ENCODE measurements at regions not wholly inside any gene's neighbourhood (a gene's known extent, or its start where the extent isn't known, plus 50 kb on each side); places are given as distances from the start of the nearest gene placed in this dataset.

DNA sequence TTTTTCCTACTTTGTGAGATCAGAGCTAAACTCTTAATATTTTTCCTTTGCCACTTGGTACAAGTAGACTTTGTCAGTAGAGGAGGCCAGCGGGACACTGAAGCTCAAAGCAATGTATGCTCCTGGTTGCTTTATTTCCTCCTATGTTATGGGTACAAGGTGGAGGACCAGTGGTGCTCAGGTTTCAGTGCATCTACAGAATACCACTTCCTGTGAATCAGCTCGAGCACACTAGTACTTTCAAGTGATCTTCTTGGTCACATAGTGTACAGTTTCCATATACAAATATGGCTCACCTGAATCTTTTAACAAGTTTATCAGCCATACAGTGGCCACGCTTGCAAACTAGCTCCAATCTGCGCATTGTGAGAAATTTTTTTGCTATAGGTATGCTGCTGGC, 1674.8 kb upstream of the TMEFF2 start:
- intact Hi-C loops (cut with DNase I; ENCODE audit: low total_unique reads), result no loop called here
- no peaks in the 10 kb centered on the region for H3K27me3 ChIP-seq
- no peak for DNase-seq
- no peaks in the 10 kb centered on the region for H3K36me3 ChIP-seq
- no peak overlapping the region for H3K27ac ChIP-seq
- TF ChIP-seq EP300 (IDR thresholded peaks at IDR 0.05) (no peak), POLR2A (IDR thresholded peaks at IDR 0.05) (no peak), POLR2AphosphoS5 (IDR thresholded peaks at IDR 0.05) (no peak)
- TF ChIP-seq, protein P1, sequence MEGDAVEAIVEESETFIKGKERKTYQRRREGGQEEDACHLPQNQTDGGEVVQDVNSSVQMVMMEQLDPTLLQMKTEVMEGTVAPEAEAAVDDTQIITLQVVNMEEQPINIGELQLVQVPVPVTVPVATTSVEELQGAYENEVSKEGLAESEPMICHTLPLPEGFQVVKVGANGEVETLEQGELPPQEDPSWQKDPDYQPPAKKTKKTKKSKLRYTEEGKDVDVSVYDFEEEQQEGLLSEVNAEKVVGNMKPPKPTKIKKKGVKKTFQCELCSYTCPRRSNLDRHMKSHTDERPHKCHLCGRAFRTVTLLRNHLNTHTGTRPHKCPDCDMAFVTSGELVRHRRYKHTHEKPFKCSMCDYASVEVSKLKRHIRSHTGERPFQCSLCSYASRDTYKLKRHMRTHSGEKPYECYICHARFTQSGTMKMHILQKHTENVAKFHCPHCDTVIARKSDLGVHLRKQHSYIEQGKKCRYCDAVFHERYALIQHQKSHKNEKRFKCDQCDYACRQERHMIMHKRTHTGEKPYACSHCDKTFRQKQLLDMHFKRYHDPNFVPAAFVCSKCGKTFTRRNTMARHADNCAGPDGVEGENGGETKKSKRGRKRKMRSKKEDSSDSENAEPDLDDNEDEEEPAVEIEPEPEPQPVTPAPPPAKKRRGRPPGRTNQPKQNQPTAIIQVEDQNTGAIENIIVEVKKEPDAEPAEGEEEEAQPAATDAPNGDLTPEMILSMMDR (IDR thresholded peaks at IDR 0.05), result no peak
- WGBS, 5 donors, result 32 to 58% (median 36%) methylated on average over 4 of the region's 4 CpGs
- H3K9me3 ChIP-seq, result peaks cover 0 to 19% (median 5%) of the 10 kb centered on the region in 4 donors
- no peak overlapping the region for H3K4me3 ChIP-seq
- H3K4me1 ChIP-seq, result no peaks in the 10 kb centered on the region

DNA sequence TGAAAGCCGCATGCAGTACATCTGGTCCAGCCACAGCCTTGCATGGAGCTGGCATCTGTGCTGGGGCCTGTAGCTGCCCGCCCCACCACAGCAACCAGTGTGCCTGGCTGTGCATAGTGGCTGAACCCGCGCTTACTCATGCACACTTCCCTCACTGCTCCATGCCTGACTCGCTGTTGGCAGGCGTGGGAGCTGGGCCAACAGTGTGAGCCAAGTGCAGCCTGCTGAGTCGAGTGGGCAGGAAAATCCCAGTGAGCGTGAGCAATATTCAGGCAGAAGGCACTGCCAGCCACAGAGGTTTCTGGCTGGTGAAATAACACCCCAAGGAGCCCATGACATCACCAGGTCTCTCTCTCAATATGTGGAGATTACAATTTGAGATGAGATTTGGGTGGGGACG, 1674.1 kb upstream of the TMEFF2 start:
- intact Hi-C loops (cut with DNase I; ENCODE audit: low total_unique reads), result no loop called here
- TF ChIP-seq POLR2AphosphoS5 (IDR thresholded peaks at IDR 0.05) (no peak), EP300 (IDR thresholded peaks at IDR 0.05) (no peak), POLR2A (IDR thresholded peaks at IDR 0.05) (no peak)
- TF ChIP-seq, protein P1 (IDR thresholded peaks at IDR 0.05), result no peak
- no peaks in the 10 kb centered on the region for H3K4me1 ChIP-seq
- WGBS, 5 donors, result 78 to 90% (median 85%) methylated on average over 9 of the region's 9 CpGs
- no peak overlapping the region for H3K27ac ChIP-seq
- DNase-seq, result no peak
- H3K36me3 ChIP-seq, result no peaks in the 10 kb centered on the region
- H3K27me3 ChIP-seq, result no peaks in the 10 kb centered on the region
- peaks cover 0 to 19% (median 5%) of the 10 kb centered on the region in 4 donors for H3K9me3 ChIP-seq
- no peak overlapping the region for H3K4me3 ChIP-seq

DNA sequence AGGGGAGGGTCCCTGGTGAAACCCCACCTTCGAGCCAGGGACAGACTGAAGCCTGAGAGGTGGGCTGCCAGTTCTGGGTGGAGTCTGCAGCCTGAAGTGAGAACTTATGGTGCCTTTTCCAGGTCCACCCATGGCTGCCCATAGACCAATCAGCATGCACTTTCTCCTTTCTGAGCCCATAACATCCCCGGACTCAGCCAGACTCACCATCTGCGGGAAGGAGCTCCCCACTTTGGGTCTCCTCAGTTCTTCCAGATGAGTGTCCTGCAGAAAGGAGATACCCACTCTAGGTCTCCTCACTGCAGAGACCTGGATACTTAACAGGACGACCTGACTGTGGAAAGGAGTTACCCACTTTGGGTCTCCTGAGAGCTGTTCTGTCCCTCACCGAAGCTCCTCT, 1673.4 kb upstream of the TMEFF2 start:
- H3K27ac ChIP-seq, result no peak overlapping the region
- no peaks in the 10 kb centered on the region for H3K36me3 ChIP-seq
- no peaks in the 10 kb centered on the region for H3K27me3 ChIP-seq
- WGBS, 5 donors, result 61 to 81% (median 78%) methylated on average over 3 to 5 of the region's 5 CpGs
- no peaks in the 10 kb centered on the region for H3K4me1 ChIP-seq
- no peak for DNase-seq
- no peak overlapping the region for H3K4me3 ChIP-seq
- H3K9me3 ChIP-seq, result peaks cover 0 to 19% (median 5%) of the 10 kb centered on the region in 4 donors
- TF ChIP-seq, protein P1 (IDR thresholded peaks at IDR 0.05), result no peak
- TF ChIP-seq EP300 (IDR thresholded peaks at IDR 0.05) (no peak), POLR2AphosphoS5 (IDR thresholded peaks at IDR 0.05) (no peak), POLR2A (IDR thresholded peaks at IDR 0.05) (no peak)
- intact Hi-C loops (cut with DNase I; ENCODE audit: low total_unique reads), result no loop called here

DNA sequence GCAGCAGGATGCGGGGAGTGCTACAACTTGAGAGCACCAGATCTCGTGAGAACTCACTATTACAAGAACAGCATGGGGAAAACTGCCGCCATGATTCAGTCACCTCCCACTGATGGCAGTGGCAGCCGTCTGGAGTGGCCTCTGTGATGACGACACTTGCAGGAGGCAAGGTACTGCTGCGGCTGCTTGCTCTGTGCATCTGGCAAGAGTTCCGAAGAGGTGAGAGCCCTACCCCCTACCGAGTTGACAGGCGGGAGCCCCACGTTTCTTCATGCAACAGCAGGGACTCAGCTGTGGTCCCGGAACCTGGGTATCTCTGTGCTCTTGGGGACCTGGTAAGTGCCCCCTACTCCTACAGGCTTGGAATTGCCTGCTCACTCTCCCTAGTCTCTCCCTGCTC, 1672.7 kb upstream of the TMEFF2 start:
- H3K4me3 ChIP-seq, result no peak overlapping the region
- H3K27ac ChIP-seq, result no peak overlapping the region
- no peaks in the 10 kb centered on the region for H3K4me1 ChIP-seq
- no peaks in the 10 kb centered on the region for H3K36me3 ChIP-seq
- no peaks in the 10 kb centered on the region for H3K27me3 ChIP-seq
- TF ChIP-seq POLR2AphosphoS5 (IDR thresholded peaks at IDR 0.05), result no peak
- TF ChIP-seq, protein P1 (IDR thresholded peaks at IDR 0.05), result no peak
- TF ChIP-seq POLR2A (IDR thresholded peaks at IDR 0.05), result no peak
- no peak for TF ChIP-seq EP300 (IDR thresholded peaks at IDR 0.05)
- intact Hi-C loops (cut with DNase I; ENCODE audit: low total_unique reads), result no loop called here
- no peak for DNase-seq
- WGBS, 5 donors, result 88 to 99% (median 90%) methylated on average over 6 to 11 of the region's 11 CpGs
- peaks cover 0 to 19% (median 5%) of the 10 kb centered on the region in 4 donors for H3K9me3 ChIP-seq

Data from stomach (tissue), 8 donors.